Aorta (tissue), 5 donors: ENCODE measurements at regions not wholly inside any gene's neighbourhood (a gene's known extent, or its start where the extent isn't known, plus 50 kb on each side); places are given as distances from the start of the nearest gene placed in this dataset.

Experiments used
- ATAC-seq: fragments of 200-7000 bp; cut with Tn5 transposase; one replicate; pipeline ENCODE4 v1.9.1; 2022; ENCODE audit warnings: moderate library complexity; ENCODE audit not compliant: low FRiP score
- DNase-seq, 2 donors: peaks; one replicate each; pipeline ENCODE4 v3.0.0-alpha.2; 2020
- H3K27ac ChIP-seq, 2 donors: one replicate each; pipeline ENCODE4 v1.5.1; 2013; ENCODE audit warnings: low read length in 2 of 2, mild to moderate bottlenecking in 2 of 2, moderate library complexity in 2 of 2, control low read depth in 1 of 2, inconsistent platforms in 1 of 2, low read depth in 1 of 2
- H3K27me3 ChIP-seq, 2 donors: one replicate each; pipeline ENCODE4 v1.6.1; 2013; ENCODE audit warnings: control low read depth in 1 of 2, low read length in 1 of 2, mild to moderate bottlenecking in 1 of 2, moderate library complexity in 1 of 2; ENCODE audit not compliant: insufficient read depth in 2 of 2, control insufficient read depth in 1 of 2
- H3K36me3 ChIP-seq, 2 donors: one replicate each; pipeline ENCODE4 v1.6.1; 2013; ENCODE audit warnings: control low read depth in 1 of 2, low read length in 1 of 2, mild to moderate bottlenecking in 1 of 2; ENCODE audit not compliant: insufficient read depth in 2 of 2, control insufficient read depth in 1 of 2
- H3K4me1 ChIP-seq, 2 donors: one replicate each; pipeline ENCODE4 v1.6.1; 2013; ENCODE audit warnings: low read length in 2 of 2, control low read depth in 1 of 2, mild to moderate bottlenecking in 1 of 2, moderate library complexity in 1 of 2; ENCODE audit not compliant: insufficient read depth in 2 of 2, control insufficient read depth in 1 of 2
- H3K4me3 ChIP-seq, 2 donors: one replicate each; pipeline ENCODE4 v1.5.1; 2013; ENCODE audit warnings: low read length in 2 of 2, control low read depth in 1 of 2, mild to moderate bottlenecking in 1 of 2
- H3K9me3 ChIP-seq: one replicate; pipeline ENCODE4 v1.6.1; 2013; ENCODE audit warnings: mild to moderate bottlenecking, low read length; ENCODE audit not compliant: control insufficient read depth
- WGBS, 2 donors: extraction: QIAGEN DNeasy Blood & Tissue Kit; methylation state at CpG; one replicate each; pipeline ENCODE4 v1.1.7; 2013; 5-methylcytosine and 5-hydroxymethylcytosine counted together
- intact Hi-C, 2 donors: fragments of 100-400 bp; cut with DNase I; formaldehyde crosslinking; loops; one replicate each; pipeline versions ENCODE4 v1.14.2 to v1.15.0; 2022
- donor health status: healthy with polysubstance abuse.
- donor health status: Bipolar disorder and iron deficiency.
- donor health status: DM: no; HTN: no; CAD: no.
- donor health status: DM: no; HTN: no; CAD: no.
- donor health status: DM: yes; HTN: yes; CAD: no.

- 46 to 51% methylated on average over 16 of the region's 16 CpGs for WGBS, 2 donors
- Histone ChIP-seq H3K4me3 (no peak overlapping the region), H3K9me3 (peaks cover 2% of the 10 kb centered on the region), H3K27me3 (peaks cover 0 to 1% of the 10 kb centered on the region in 2 donors), H3K4me1 (no peaks in the 10 kb centered on the region), H3K36me3 (no peaks in the 10 kb centered on the region), H3K27ac (no peak overlapping the region)
- ATAC-seq (peak; percentile 27), DNase-seq (no peak)
- intact Hi-C loops = no loop called here
Measured at GRCh38 chr2:4553241-4553640, 849.9 kb downstream of the DCDC2C start.

DNA sequence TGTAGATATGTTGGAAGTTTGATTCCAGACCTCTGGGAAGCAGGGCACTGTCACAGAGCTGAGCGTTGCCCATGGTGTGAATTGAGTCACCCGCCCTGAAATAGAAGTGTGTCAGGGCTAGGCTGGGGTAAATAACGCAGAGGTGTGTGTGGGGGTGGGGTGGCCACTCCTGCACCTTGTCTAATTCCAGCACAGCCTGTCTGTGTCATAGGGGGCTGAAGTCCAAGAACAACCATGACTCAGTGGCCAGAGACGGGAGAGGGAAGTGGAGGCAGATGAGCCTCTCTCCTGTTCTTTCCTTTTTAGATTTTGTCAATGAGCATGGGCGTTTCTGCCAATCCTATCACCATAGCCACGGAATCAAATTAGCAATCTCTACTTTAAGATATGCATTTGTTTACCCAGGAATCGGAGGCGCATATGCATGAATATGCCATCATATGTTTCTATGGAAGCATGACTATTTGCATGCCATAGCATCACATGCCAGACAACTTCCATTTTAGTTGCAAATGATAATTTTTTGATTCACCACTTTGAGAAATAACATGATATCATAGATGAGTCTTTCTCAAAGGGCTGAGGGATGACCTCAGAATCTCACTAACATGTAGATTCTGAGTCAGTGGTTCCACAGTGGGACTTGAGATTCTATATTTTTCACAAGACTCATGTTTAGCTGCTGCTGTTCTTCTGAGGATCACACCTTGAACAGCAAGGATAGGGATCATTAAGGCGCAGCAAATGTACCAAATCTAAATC, 852.9 kb downstream of the DCDC2C start:
- 67 to 70% methylated on average over 9 of the region's 9 CpGs for WGBS, 2 donors
- no peaks in the 10 kb centered on the region for H3K27me3 ChIP-seq
- no peaks in the 10 kb centered on the region for H3K9me3 ChIP-seq
- H3K36me3 ChIP-seq = no peaks in the 10 kb centered on the region
- intact Hi-C loops = no loop called here
- no peaks in the 10 kb centered on the region for H3K4me1 ChIP-seq
- DNase-seq (no peak), ATAC-seq (no peak)
- no peak overlapping the region for H3K27ac ChIP-seq
- H3K4me3 ChIP-seq = no peak overlapping the region

GRCh38 chr2:4561196-4561595, 857.8 kb downstream of the DCDC2C start:
- H3K27ac ChIP-seq = no peak overlapping the region
- no peak for ATAC-seq

GRCh38 chr2:4576075-4576474, 872.7 kb downstream of the DCDC2C start:
- WGBS, 2 donors = 71 to 72% methylated on average over 1 of the region's 1 CpG
- H3K4me3 ChIP-seq = no peak overlapping the region
- H3K36me3 ChIP-seq = no peaks in the 10 kb centered on the region
- no peak for DNase-seq
- H3K9me3 ChIP-seq = no peaks in the 10 kb centered on the region
- no peak overlapping the region for H3K27ac ChIP-seq
- H3K27me3 ChIP-seq = no peaks in the 10 kb centered on the region
- no peak for ATAC-seq
- no peaks in the 10 kb centered on the region for H3K4me1 ChIP-seq
- intact Hi-C loops = no loop called here

More at GRCh38 chr2:4561196-4561595, 857.8 kb downstream of the DCDC2C start:
- no peak for DNase-seq
- intact Hi-C loops = no loop called here
- Histone ChIP-seq H3K36me3 (no peaks in the 10 kb centered on the region), H3K4me1 (no peaks in the 10 kb centered on the region), H3K9me3 (no peaks in the 10 kb centered on the region), H3K27me3 (no peaks in the 10 kb centered on the region), H3K4me3 (no peak overlapping the region)

- H3K4me1 ChIP-seq = no peaks in the 10 kb centered on the region
- intact Hi-C loops = no loop called here
- DNase-seq = no peak
- H3K27me3 ChIP-seq = no peaks in the 10 kb centered on the region
- H3K27ac ChIP-seq = no peak overlapping the region
- 61 to 70% methylated on average over 3 of the region's 3 CpGs for WGBS, 2 donors
- H3K9me3 ChIP-seq = no peaks in the 10 kb centered on the region
- no peak overlapping the region for H3K4me3 ChIP-seq
- ATAC-seq = no peak
- H3K36me3 ChIP-seq = no peaks in the 10 kb centered on the region
Measured at GRCh38 chr2:4579977-4580376, 876.6 kb downstream of the DCDC2C start.

DNA sequence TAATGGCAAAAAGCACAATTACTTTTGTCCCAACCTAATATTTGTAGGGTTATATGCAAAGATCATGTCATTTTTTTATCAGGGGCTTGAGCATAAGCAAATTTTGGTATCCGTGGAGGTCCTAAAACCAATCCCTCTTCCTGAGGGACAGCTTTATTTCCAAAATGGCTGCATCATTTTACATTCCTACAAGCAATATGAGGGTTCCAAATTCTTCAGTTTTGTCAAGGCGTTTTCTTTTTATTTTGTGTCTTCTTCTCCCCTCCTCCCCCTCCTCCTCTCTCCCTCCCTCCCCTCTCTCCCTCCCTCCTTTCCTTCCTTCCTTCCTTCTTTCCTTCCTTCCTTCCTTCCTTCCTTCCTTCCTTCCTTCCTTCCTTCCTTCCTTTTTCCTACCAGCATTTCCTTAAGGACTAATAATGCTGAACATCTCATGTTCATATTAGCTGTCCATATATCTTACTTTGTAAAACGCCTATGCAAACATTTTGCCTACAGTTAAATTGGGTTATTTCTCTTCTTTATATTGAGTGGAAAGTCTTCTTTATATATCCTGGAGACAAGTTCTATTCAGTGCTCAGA, 881.8 kb downstream of the DCDC2C start:
- Histone ChIP-seq H3K27ac (no peak overlapping the region), H3K36me3 (no peaks in the 10 kb centered on the region), H3K4me1 (no peaks in the 10 kb centered on the region), H3K9me3 (no peaks in the 10 kb centered on the region), H3K4me3 (no peak overlapping the region), H3K27me3 (no peaks in the 10 kb centered on the region)
- 77 to 84% methylated on average over 3 of the region's 3 CpGs for WGBS, 2 donors
- intact Hi-C loops = no loop called here
- DNase-seq (no peak), ATAC-seq (no peak)

GRCh38 chr2:4588606-4589005, 885.2 kb downstream of the DCDC2C start:
- intact Hi-C loops = no loop called here
- ATAC-seq (no peak), DNase-seq (no peak)
- Histone ChIP-seq H3K36me3 (no peaks in the 10 kb centered on the region), H3K27ac (no peak overlapping the region), H3K9me3 (no peaks in the 10 kb centered on the region), H3K4me1 (no peaks in the 10 kb centered on the region), H3K4me3 (no peak overlapping the region), H3K27me3 (no peaks in the 10 kb centered on the region)
- WGBS, 2 donors = 60 to 66% methylated on average over 2 of the region's 2 CpGs

- intact Hi-C loops = no loop called here
- DNase-seq = no peak
- no peak overlapping the region for H3K27ac ChIP-seq
- no peak overlapping the region for H3K4me3 ChIP-seq
- no peaks in the 10 kb centered on the region for H3K36me3 ChIP-seq
- no peak for ATAC-seq
- H3K4me1 ChIP-seq = no peaks in the 10 kb centered on the region
- H3K9me3 ChIP-seq = no peaks in the 10 kb centered on the region
- H3K27me3 ChIP-seq = no peaks in the 10 kb centered on the region
- WGBS, 2 donors = 85 to 88% methylated on average over 7 of the region's 7 CpGs
Measured at GRCh38 chr2:4591261-4591660, 887.9 kb downstream of the DCDC2C start.

DNA sequence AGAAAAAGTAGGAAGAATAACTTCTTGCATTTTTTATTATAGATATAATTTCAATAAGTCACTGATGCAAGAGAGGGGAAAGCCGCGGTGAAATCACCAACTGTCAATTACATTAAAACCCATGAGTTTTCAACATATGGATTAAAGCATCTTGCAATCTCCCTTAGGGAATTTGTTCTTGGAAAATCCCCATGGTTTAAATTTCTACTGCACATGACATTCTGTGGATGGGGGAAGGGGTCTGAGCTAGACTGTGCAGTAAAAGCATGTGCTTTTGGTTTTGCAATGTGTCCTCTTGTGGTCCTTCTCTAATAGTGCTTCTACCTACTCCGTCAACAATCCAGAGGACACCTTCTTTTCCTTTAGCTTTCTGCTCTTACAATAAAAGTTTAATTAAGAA, 894.0 kb downstream of the DCDC2C start:
- intact Hi-C loops = no loop called here
- ATAC-seq (no peak), DNase-seq (no peak)
- Histone ChIP-seq H3K36me3 (no peaks in the 10 kb centered on the region), H3K9me3 (no peaks in the 10 kb centered on the region), H3K27me3 (no peaks in the 10 kb centered on the region), H3K27ac (no peak overlapping the region), H3K4me3 (no peak overlapping the region), H3K4me1 (no peaks in the 10 kb centered on the region)
- 71 to 82% methylated on average over 3 of the region's 3 CpGs for WGBS, 2 donors
